NOMO-1 (cell line): ENCODE measurements at regions not wholly inside any gene's neighbourhood (a gene's known extent, or its start where the extent isn't known, plus 50 kb on each side); places are given as distances from the start of the nearest gene placed in this dataset.

Experiments used
- DNase-seq, 2 experiments: peaks; one replicate each; lab custom pipeline; 2025; ENCODE audit not compliant: unreplicated experiment in 2 of 2; lab: John Stamatoyannopoulos, UW

- no peak for DNase-seq
Observed at GRCh38 chr14:58780185-58780584, 142.4 kb downstream of the DACT1 start.

- no peak for DNase-seq
Observed at GRCh38 chr14:58780605-58781004, 142.8 kb downstream of the DACT1 start.

- DNase-seq = no peak
Observed at GRCh38 chr14:58782011-58782410, 144.2 kb downstream of the DACT1 start.

- no peak for DNase-seq
Observed at GRCh38 chr14:58783792-58784511, 146.2 kb downstream of the DACT1 start.

GRCh38 chr14:58784931-58785330 lies 147.2 kb downstream of the DACT1 start:
- DNase-seq = no peak

GRCh38 chr14:58785701-58786100 lies 147.9 kb downstream of the DACT1 start:
- no peak for DNase-seq

- DNase-seq = no peak
Observed at GRCh38 chr14:58787592-58787991, 149.8 kb downstream of the DACT1 start.

GRCh38 chr14:58788655-58789503 lies 151.1 kb downstream of the DACT1 start:
- DNase-seq = peak in 1 of 2 experiments; percentile 41

GRCh38 chr14:58789736-58790135 lies 152.0 kb downstream of the DACT1 start:
- no peak for DNase-seq

GRCh38 chr14:58792416-58792815 lies 154.7 kb downstream of the DACT1 start:
- no peak for DNase-seq

GRCh38 chr14:58793131-58793740 lies 155.5 kb downstream of the DACT1 start:
- DNase-seq = no peak

- no peak for DNase-seq
Observed at GRCh38 chr14:58794993-58795762, 157.4 kb downstream of the DACT1 start.

- peak in 1 of 2 experiments; percentile 7 for DNase-seq
Observed at GRCh38 chr14:58796242-58797009, 158.7 kb downstream of the DACT1 start.

GRCh38 chr14:58797010-58797429 lies 159.3 kb downstream of the DACT1 start:
- peak in 1 of 2 experiments; percentile 52 for DNase-seq

GRCh38 chr14:58798173-58798572 lies 160.4 kb downstream of the DACT1 start:
- DNase-seq = no peak

- peak; percentile 12 to 25 for DNase-seq
Observed at GRCh38 chr14:58801086-58801485, 163.3 kb downstream of the DACT1 start.

- DNase-seq = no peak
Observed at GRCh38 chr14:58805057-58805456, 167.3 kb downstream of the DACT1 start.

GRCh38 chr14:58805605-58806409 lies 168.0 kb downstream of the DACT1 start:
- no peak for DNase-seq

GRCh38 chr14:58807191-58807590 lies 169.4 kb downstream of the DACT1 start:
- DNase-seq = no peak
